ENCODE measurements at regions not wholly inside any gene's neighbourhood (a gene's known extent, or its start where the extent isn't known, plus 50 kb on each side); places are given as distances from the start of the nearest gene placed in this dataset.

DNA sequence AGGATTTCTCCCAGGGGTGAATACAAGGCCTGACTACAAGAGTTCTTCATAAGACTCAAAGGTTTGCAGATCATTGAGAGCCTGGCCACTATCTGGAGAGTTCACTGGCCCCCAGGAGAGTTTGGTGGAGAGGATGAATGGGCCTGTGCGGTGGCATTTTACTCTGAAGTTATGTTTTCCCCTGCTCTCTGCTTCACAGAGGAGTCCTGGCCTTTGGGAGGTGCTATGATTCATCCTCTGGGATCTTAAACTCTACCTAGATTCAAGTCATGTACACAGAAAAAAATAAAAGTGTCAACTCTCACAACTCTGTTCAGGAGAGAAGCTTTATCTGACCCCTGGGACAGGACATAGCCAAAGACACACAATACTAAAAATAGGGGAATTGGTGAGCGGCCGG lies 159.1 kb upstream of the CARD18 start:
- no peak for DNase-seq (ENCODE audit: low read depth, low spot score)
- in situ Hi-C loops (cut with MboI), result no loop called here

More for the DNA sequence above, 159.1 kb upstream of the CARD18 start:
- Histone ChIP-seq H3K4me1 (ENCODE audit: control insufficient read depth, insufficient read depth, low read length) (no peaks in the 10 kb centered on the region), H3K36me3 (ENCODE audit: control insufficient read depth in 2 of 2, insufficient read depth in 2 of 2, low read length in 1 of 2) (no peaks in the 10 kb centered on the region), H3K4me2 (ENCODE audit: control insufficient read depth, insufficient read depth) (no peak overlapping the region), H3K79me2 (ENCODE audit: control insufficient read depth, insufficient read depth, low read length) (no peaks in the 10 kb centered on the region), H2AFZ (ENCODE audit: control insufficient read depth, low read depth, low read length) (no peak overlapping the region), H4K20me1 (ENCODE audit: control insufficient read depth, insufficient read depth) (no peaks in the 10 kb centered on the region), H3K27ac (ENCODE audit: control insufficient read depth, insufficient read depth) (no peak overlapping the region), H3K27me3 (replicated peaks in 1 of 2; ENCODE audit: control insufficient read depth in 2 of 2, insufficient read depth in 2 of 2, low read length in 1 of 2) (no peaks in the 10 kb centered on the region), H3K9me3 (replicated peaks; ENCODE audit: control insufficient read depth, insufficient read depth, low read length) (no peaks in the 10 kb centered on the region), H3K4me3 (no peak overlapping the region), H3K9ac (ENCODE audit: control insufficient read depth, insufficient read depth, low read length) (no peak overlapping the region)
- RAD21 ChIA-PET (ENCODE audit: unreplicated experiment), result no interaction called here
- TF ChIP-seq MTA3 (IDR thresholded peaks at IDR 0.05; ENCODE audit: borderline replicate concordance, low read length) (no peak), RBBP5 (conservative IDR thresholded peaks at IDR 0.05) (no peak), HDAC2 (IDR thresholded peaks at IDR 0.05) (no peak), ZNF622 (IDR thresholded peaks at IDR 0.05) (no peak), CHD1 (IDR thresholded peaks at IDR 0.05; ENCODE audit: low read depth, low read length) (no peak), SUZ12 (IDR thresholded peaks at IDR 0.05; ENCODE audit: unreplicated experiment) (no peak), ZNF217 (IDR thresholded peaks at IDR 0.05) (no peak), SPI1 (IDR thresholded peaks at IDR 0.05; ENCODE audit: borderline replicate concordance, insufficient read depth, low read depth, low read length) (no peak), POLR2A (IDR thresholded peaks at IDR 0.05; ENCODE audit: low read depth, low read length) (no peak), KLF5 (IDR thresholded peaks at IDR 0.05; ENCODE audit: partially characterized antibody) (no peak), EED (IDR thresholded peaks at IDR 0.05; ENCODE audit: low read depth) (no peak), NFYA (IDR thresholded peaks at IDR 0.05; ENCODE audit: borderline replicate concordance, low read depth, low read length) (no peak), KDM1A (IDR thresholded peaks at IDR 0.05; ENCODE audit: borderline replicate concordance) (no peak), EP300 (IDR thresholded peaks at IDR 0.05; ENCODE audit: borderline replicate concordance in 1 of 2, control insufficient read depth in 1 of 2, low read depth in 2 of 2, low read length in 2 of 2) (no peak), IRF4 (IDR thresholded peaks at IDR 0.05; ENCODE audit: low read depth, low read length) (no peak), SIN3A (IDR thresholded peaks at IDR 0.05; ENCODE audit: low read depth, low read length) (no peak), ESRRA (IDR thresholded peaks at IDR 0.05; ENCODE audit: low read length) (no peak)
- TF ChIP-seq, protein P1, sequence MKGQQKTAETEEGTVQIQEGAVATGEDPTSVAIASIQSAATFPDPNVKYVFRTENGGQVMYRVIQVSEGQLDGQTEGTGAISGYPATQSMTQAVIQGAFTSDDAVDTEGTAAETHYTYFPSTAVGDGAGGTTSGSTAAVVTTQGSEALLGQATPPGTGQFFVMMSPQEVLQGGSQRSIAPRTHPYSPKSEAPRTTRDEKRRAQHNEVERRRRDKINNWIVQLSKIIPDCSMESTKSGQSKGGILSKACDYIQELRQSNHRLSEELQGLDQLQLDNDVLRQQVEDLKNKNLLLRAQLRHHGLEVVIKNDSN (IDR thresholded peaks at IDR 0.05; ENCODE audit: borderline replicate concordance, extremely low read length, insufficient read depth, low read depth, low read length), result no peak
- TF ChIP-seq, protein P2, sequence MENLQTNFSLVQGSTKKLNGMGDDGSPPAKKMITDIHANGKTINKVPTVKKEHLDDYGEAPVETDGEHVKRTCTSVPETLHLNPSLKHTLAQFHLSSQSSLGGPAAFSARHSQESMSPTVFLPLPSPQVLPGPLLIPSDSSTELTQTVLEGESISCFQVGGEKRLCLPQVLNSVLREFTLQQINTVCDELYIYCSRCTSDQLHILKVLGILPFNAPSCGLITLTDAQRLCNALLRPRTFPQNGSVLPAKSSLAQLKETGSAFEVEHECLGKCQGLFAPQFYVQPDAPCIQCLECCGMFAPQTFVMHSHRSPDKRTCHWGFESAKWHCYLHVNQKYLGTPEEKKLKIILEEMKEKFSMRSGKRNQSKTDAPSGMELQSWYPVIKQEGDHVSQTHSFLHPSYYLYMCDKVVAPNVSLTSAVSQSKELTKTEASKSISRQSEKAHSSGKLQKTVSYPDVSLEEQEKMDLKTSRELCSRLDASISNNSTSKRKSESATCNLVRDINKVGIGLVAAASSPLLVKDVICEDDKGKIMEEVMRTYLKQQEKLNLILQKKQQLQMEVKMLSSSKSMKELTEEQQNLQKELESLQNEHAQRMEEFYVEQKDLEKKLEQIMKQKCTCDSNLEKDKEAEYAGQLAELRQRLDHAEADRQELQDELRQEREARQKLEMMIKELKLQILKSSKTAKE (IDR thresholded peaks at IDR 0.05; ENCODE audit: low read depth, poor library complexity, severe bottlenecking), result no peak
- TF ChIP-seq, protein P3, sequence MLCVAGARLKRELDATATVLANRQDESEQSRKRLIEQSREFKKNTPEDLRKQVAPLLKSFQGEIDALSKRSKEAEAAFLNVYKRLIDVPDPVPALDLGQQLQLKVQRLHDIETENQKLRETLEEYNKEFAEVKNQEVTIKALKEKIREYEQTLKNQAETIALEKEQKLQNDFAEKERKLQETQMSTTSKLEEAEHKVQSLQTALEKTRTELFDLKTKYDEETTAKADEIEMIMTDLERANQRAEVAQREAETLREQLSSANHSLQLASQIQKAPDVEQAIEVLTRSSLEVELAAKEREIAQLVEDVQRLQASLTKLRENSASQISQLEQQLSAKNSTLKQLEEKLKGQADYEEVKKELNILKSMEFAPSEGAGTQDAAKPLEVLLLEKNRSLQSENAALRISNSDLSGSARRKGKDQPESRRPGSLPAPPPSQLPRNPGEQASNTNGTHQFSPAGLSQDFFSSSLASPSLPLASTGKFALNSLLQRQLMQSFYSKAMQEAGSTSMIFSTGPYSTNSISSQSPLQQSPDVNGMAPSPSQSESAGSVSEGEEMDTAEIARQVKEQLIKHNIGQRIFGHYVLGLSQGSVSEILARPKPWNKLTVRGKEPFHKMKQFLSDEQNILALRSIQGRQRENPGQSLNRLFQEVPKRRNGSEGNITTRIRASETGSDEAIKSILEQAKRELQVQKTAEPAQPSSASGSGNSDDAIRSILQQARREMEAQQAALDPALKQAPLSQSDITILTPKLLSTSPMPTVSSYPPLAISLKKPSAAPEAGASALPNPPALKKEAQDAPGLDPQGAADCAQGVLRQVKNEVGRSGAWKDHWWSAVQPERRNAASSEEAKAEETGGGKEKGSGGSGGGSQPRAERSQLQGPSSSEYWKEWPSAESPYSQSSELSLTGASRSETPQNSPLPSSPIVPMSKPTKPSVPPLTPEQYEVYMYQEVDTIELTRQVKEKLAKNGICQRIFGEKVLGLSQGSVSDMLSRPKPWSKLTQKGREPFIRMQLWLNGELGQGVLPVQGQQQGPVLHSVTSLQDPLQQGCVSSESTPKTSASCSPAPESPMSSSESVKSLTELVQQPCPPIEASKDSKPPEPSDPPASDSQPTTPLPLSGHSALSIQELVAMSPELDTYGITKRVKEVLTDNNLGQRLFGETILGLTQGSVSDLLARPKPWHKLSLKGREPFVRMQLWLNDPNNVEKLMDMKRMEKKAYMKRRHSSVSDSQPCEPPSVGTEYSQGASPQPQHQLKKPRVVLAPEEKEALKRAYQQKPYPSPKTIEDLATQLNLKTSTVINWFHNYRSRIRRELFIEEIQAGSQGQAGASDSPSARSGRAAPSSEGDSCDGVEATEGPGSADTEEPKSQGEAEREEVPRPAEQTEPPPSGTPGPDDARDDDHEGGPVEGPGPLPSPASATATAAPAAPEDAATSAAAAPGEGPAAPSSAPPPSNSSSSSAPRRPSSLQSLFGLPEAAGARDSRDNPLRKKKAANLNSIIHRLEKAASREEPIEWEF (IDR thresholded peaks at IDR 0.05; ENCODE audit: insufficient replicate concordance, low read depth, low read length), result no peak
- intact Hi-C loops (cut with micrococcal nuclease; ENCODE audit: unreplicated experiment), result no loop called here
- no TSS peak for BruUV-seq (replicated peaks)
- SMC1A ChIA-PET (ENCODE audit: uncharacterized antibody, unreplicated experiment), result no interaction called here
- POLR2A ChIA-PET, result no interaction called here
- CTCF ChIA-PET, result no interaction called here
- ATAC-seq (no peak), FAIRE-seq (no peak)
- WGBS (ENCODE audit: insufficient coverage, insufficient replicate concordance, low lambda C conversion rate, missing lambda C conversion rate), result 67% methylated on average over 3 of the region's 3 CpGs

Measured in GM12878 (cell line).